ENCODE measurements at regions not wholly inside any gene's neighbourhood (a gene's known extent, or its start where the extent isn't known, plus 50 kb on each side); places are given as distances from the start of the nearest gene placed in this dataset.

DNA sequence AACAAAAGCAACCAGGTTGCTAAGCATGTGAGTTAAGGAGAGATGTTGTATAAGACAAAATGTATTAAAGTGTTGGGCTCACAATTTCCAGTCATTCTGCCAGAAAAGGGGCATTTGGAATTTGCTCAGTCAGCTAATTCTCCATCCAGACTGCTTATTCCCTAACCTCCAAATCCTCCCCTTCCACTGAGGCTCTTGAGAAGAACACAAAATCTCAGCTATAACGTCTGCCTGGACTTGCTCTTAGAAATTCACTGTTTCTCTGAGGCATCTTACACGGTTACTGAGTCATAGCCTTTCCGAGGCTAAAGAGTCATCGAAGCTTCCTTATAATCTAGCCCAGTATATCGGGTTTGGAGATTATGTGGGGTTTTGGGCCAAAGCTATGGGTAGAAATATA is 548.2 kb upstream of the ADGRL4 start:
- TF ChIP-seq EZH2 (IDR thresholded peaks at IDR 0.05; ENCODE audit: insufficient read depth, poor library complexity, severe bottlenecking) = no peak
- TF ChIP-seq EZH2phosphoT487 (IDR thresholded peaks at IDR 0.05; ENCODE audit: insufficient read depth, low read depth) = no peak

All from GM23248 (cell line).